ENCODE measurements at regions not wholly inside any gene's neighbourhood (a gene's known extent, or its start where the extent isn't known, plus 50 kb on each side); places are given as distances from the start of the nearest gene placed in this dataset.

- TF ChIP-seq CTCF (IDR thresholded peaks at IDR 0.05) (no peak), POLR2AphosphoS5 (IDR thresholded peaks at IDR 0.05) (no peak), EP300 (IDR thresholded peaks at IDR 0.05) (no peak)
Measured at GRCh38 chr5:1946122-1946677, 63.5 kb upstream of the IRX4 start.
